ENCODE measurements at regions not wholly inside any gene's neighbourhood (a gene's known extent, or its start where the extent isn't known, plus 50 kb on each side); places are given as distances from the start of the nearest gene placed in this dataset.

- no peak for TF ChIP-seq CTCF (IDR thresholded peaks at IDR 0.05; ENCODE audit: insufficient read depth, low read length)
- no peak for TF ChIP-seq POLR2AphosphoS5 (IDR thresholded peaks at IDR 0.05; ENCODE audit: low read depth)
- no peak for TF ChIP-seq GABPA (IDR thresholded peaks at IDR 0.05; ENCODE audit: low read depth)
- no peak for TF ChIP-seq REST (IDR thresholded peaks at IDR 0.05; ENCODE audit: insufficient replicate concordance, low read depth)
Observed at GRCh38 chr2:107305966-107306365, 420.0 kb upstream of the ST6GAL2 start.

Measured in HL-60 (cell line).